Suppressor macrophage treated with lipopolysaccharide for 1 hour (primary cell): ENCODE measurements at regions not wholly inside any gene's neighbourhood (a gene's known extent, or its start where the extent isn't known, plus 50 kb on each side); places are given as distances from the start of the nearest gene placed in this dataset.
"Not testable (repeated sequence)": the region's sequence is repeated elsewhere in the genome, so short reads cannot be mapped to it uniquely, and the experiment has no call there.

ENCODE experiments used
- DNase-seq, 3 donors: peaks; one replicate each; pipeline ENCODE4 v3.0.0-alpha.2; 2020 to 2022

DNA sequence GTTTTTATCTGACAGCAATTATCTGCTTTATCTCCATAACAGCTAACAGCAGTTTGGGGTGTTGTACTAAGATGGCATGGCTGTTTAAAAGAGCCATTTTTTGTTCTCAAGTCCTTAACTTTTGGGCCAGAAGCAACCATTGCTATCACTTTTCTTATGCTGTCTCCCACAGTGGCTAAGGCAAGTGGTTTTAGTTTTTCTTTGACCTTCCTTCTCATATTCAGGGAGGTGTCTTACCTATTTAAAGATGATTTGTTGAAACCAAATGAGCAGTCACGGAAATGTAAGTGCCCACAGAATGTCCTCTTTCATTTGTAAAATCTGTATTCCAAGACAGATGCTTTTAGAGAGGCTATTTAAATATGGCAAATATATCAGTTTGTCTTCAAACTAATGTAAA, 96.8 kb upstream of the USP15 start:
- no peak for DNase-seq

GRCh38 chr12:62164036-62164435, 96.2 kb upstream of the USP15 start:
- no peak for DNase-seq

- DNase-seq = no peak
Observed at GRCh38 chr12:62166525-62166924, 93.7 kb upstream of the USP15 start.

DNA sequence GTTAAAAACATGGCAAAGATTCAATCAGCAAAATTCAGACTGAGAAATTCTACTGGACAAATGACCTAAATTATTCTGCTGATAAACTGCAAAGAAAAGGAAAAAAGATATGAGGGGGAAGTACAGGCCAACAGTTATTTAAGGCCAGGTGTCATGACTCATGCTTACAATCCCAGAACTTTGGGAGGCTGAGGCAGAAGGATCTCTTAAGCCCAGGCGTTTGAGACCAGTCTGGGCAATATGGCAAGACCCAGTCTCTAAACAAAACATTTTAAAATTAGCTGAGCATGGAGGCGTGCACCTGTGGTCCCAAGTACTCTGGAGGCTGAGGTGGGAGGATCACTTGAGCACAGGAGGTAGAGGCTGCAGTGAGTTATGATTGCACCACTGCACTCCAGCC, 91.8 kb upstream of the USP15 start:
- no peak for DNase-seq

- DNase-seq = no peak
Observed at GRCh38 chr12:62170241-62170640, 90.0 kb upstream of the USP15 start.

DNA sequence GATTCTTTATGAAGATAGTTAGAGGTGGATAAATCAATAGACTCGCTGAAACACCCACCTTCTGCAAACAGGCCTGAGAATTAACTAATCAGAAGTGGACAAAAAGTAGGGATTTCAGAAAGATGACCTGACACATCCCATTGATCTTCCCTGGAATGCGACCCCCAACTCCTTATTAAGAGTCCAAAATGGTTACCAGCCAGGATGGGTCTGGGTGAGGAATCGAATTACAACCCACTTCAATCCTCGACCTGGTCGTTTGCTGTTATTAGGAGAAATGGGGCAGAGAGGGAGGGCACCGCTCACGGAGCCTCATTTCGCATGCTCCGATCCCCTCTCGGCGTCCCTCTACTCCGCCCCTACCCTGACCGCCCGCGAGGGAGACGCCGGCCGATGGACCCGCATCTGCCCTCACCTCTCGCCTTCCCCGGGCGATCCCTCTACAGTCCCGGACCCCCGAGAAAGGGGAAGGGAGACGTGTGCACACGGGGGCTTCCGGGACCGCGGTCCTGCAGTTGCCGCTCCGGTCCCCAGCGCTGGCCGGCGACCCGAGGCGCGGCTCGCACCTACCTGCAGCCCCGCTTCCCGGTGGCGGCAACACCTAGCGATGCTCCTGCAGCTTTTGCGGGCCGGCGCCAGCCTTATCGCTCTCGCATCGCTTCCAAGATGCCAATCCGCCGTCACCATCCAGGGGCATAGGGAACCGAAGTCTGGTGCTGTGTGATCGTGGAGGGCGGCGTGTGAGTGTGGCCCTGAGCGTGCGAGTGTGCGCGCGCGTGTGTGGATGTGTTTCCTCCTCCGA, 69.3 kb upstream of the USP15 start:
- DNase-seq = peak; percentile 21 to 30 (median 28)

GRCh38 chr12:62191491-62192179, 68.6 kb upstream of the USP15 start:
- peak in 2 of 3 donors; percentile 27 to 45 for DNase-seq

- peak; percentile 76 to 86 (median 83) for DNase-seq
Observed at GRCh38 chr12:62192180-62192902, 67.9 kb upstream of the USP15 start.

DNA sequence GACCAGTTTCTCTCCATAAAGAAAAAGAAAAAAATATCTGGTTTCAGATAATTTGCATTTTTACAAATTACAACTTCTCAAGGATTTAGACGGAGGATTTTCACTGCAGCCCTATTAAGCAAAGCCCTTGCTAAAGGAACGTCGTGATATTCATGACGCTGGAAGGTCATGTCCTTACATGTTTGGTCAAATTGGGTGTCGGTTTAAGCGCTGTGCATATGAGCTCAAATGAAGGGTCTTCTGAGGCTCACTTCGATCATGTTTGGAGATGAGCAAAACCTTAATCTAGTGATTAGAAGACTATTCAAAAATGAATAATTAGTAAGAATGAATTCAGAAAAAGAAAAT, 67.3 kb upstream of the USP15 start:
- DNase-seq = no peak

DNA sequence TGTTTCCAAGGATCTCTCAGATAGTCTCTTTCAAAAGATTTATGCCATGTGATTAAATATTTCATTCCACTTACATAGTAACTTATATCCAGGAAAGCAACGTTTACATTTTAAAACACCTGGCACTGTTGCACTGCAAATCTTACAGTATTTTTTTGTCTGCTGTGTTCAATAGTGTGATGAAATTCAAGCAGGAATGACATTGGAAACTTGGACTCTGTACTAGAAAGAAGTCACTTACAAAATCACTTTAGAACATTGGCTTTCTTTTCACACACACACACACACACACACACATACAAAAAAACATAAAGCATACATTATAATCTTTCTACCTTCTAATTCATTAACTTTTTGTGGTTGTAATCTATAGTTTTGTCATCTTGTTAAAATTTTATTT, 66.2 kb upstream of the USP15 start:
- no peak for DNase-seq

GRCh38 chr12:62194616-62195015, 65.6 kb upstream of the USP15 start:
- no peak for DNase-seq

DNA sequence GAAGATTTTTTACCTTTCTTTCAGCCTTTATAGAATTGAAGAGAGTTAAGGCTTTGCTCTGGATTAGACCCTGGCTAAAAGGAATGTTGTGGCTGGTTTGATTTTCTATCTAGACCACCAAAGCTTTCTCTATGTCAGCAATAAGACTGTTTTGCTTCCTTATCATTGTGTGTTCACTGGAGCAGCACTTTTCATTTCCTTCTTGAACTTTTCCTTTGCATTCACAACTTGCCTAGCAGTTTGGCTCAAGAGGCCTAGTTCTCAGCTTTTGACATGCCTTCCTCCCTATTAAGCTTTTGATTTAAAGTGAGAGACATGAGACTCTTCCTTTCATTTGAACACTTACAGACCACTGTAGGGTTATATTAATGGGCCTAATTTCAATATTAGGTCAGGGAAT, 64.1 kb upstream of the USP15 start:
- no peak for DNase-seq

DNA sequence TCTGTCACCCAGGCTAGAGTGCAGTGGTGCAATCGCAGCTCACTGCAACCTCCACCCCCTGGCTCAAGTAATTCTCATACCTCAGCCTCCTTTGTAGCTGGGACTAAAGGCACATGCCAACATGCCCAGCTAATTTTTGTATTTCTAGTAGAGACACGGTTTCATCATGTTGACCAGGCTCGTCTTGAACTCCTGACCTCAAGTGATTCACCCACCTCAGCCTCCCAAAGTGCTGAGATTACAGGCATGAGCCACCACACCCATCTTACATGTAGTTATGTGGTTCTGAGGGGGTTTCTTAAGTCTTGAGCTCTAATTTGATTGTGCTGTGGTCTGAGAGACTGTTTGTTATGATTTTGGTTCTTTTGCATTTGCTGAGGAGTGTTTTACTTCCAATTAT, 57.3 kb upstream of the USP15 start:
- DNase-seq = not testable (repeated sequence)

GRCh38 chr12:62205346-62205745, 54.9 kb upstream of the USP15 start:
- peak; percentile 25 to 48 (median 43) for DNase-seq

GRCh38 chr12:62207248-62207647, 53.0 kb upstream of the USP15 start:
- DNase-seq = no peak
